ENCODE measurements at regions not wholly inside any gene's neighbourhood (a gene's known extent, or its start where the extent isn't known, plus 50 kb on each side); places are given as distances from the start of the nearest gene placed in this dataset.

GRCh38 chr19:29021232-29021916 lies 191.6 kb downstream of the UQCRFS1 start:
- TF ChIP-seq CTCF (conservative IDR thresholded peaks at IDR 0.05; ENCODE audit: low read length) (no peak), EZH2phosphoT487 (IDR thresholded peaks at IDR 0.05; ENCODE audit: borderline replicate concordance) (no peak)

Measured in Loucy (cell line).